ENCODE measurements at regions not wholly inside any gene's neighbourhood (a gene's known extent, or its start where the extent isn't known, plus 50 kb on each side); places are given as distances from the start of the nearest gene placed in this dataset.

GRCh38 chr19:31567776-31568175 is 218.5 kb upstream of the TSHZ3 start:
- no peak for DNase-seq

- DNase-seq, result no peak
Observed at GRCh38 chr19:31568724-31569123, 219.5 kb upstream of the TSHZ3 start.

- no peak for DNase-seq
Observed at GRCh38 chr19:31570718-31571117, 221.5 kb upstream of the TSHZ3 start.

- DNase-seq, result no peak
Observed at GRCh38 chr19:31572102-31572975, 223.1 kb upstream of the TSHZ3 start.

- no peak for DNase-seq
Observed at GRCh38 chr19:31572976-31573298, 223.7 kb upstream of the TSHZ3 start.

GRCh38 chr19:31574251-31574973 is 225.2 kb upstream of the TSHZ3 start:
- DNase-seq, result no peak

GRCh38 chr19:31575846-31576335 is 226.7 kb upstream of the TSHZ3 start:
- no peak for DNase-seq

GRCh38 chr19:31578326-31578725 is 229.1 kb upstream of the TSHZ3 start:
- DNase-seq, result no peak

GRCh38 chr19:31583148-31583547 is 233.9 kb upstream of the TSHZ3 start:
- DNase-seq, result no peak

- DNase-seq, result no peak
Observed at GRCh38 chr19:31586282-31586681, 237.0 kb upstream of the TSHZ3 start.

GRCh38 chr19:31589109-31589508 is 239.9 kb upstream of the TSHZ3 start:
- DNase-seq, result no peak

GRCh38 chr19:31591258-31591657 is 242.0 kb upstream of the TSHZ3 start:
- no peak for DNase-seq

GRCh38 chr19:31592456-31592855 is 243.2 kb upstream of the TSHZ3 start:
- DNase-seq, result no peak

- DNase-seq, result no peak
Observed at GRCh38 chr19:31594701-31595100, 245.5 kb upstream of the TSHZ3 start.

GRCh38 chr19:31595521-31595920 is 246.3 kb upstream of the TSHZ3 start:
- no peak for DNase-seq

- no peak for DNase-seq
Observed at GRCh38 chr19:31596751-31597150, 247.5 kb upstream of the TSHZ3 start.

GRCh38 chr19:31597616-31598015 is 248.4 kb upstream of the TSHZ3 start:
- no peak for DNase-seq

- DNase-seq, result no peak
Observed at GRCh38 chr19:31598730-31599238, 249.5 kb upstream of the TSHZ3 start.

- no peak for DNase-seq
Observed at GRCh38 chr19:31600731-31601295, 251.6 kb upstream of the TSHZ3 start.

GRCh38 chr19:31601855-31602254 is 252.6 kb upstream of the TSHZ3 start:
- DNase-seq, result no peak

- no peak for DNase-seq
Observed at GRCh38 chr19:31602548-31602947, 253.3 kb upstream of the TSHZ3 start.

GRCh38 chr19:31604493-31605040 is 255.3 kb upstream of the TSHZ3 start:
- DNase-seq, result no peak

- DNase-seq, result no peak
Observed at GRCh38 chr19:31610018-31610417, 260.8 kb upstream of the TSHZ3 start.
